HepG2 (cell line): ENCODE measurements at regions not wholly inside any gene's neighbourhood (a gene's known extent, or its start where the extent isn't known, plus 50 kb on each side); places are given as distances from the start of the nearest gene placed in this dataset.

Experiments used
- POLR2A ChIP-seq, 2 experiments: IDR thresholded peaks; 2 replicates each; pipeline ENCODE4 v1.6.1; 2011; ENCODE audit warnings: low read depth in 2 of 2, low read length in 2 of 2, mild to moderate bottlenecking in 1 of 2, moderate library complexity in 1 of 2; ENCODE audit not compliant: insufficient read depth in 1 of 2
- SMC3 ChIP-seq: IDR thresholded peaks from 2 replicates; pipeline ENCODE4 v1.6.1; 2011; ENCODE audit warnings: low read length, improper control_type of control experiment
- WIZ ChIP-seq: sonication (generic); formaldehyde crosslinking; IDR thresholded peaks from 2 replicates; pipeline ENCODE4 v1.5.1; 2020; ENCODE audit warnings: mild to moderate bottlenecking, missing genetic modification reagents
- ZBTB44 ChIP-seq: sonication (generic); formaldehyde crosslinking; IDR thresholded peaks from 2 replicates; pipeline ENCODE4 v1.4.0; 2020; ENCODE audit warnings: missing genetic modification reagents
- ZNF44 ChIP-seq: sonication (generic); formaldehyde crosslinking; IDR thresholded peaks from 2 replicates; pipeline ENCODE4 v1.5.1; 2020; ENCODE audit warnings: mild to moderate bottlenecking, missing genetic modification reagents
- ZNF619 ChIP-seq: sonication (generic); formaldehyde crosslinking; IDR thresholded peaks from 2 replicates; pipeline ENCODE4 v1.4.0; 2020; ENCODE audit warnings: mild to moderate bottlenecking, missing genetic modification reagents
- ZUFSP ChIP-seq: sonication (generic); formaldehyde crosslinking; IDR thresholded peaks from 2 replicates; pipeline ENCODE4 v1.9.0; 2021; ENCODE audit warnings: missing genetic modification reagents, mild to moderate bottlenecking, borderline replicate concordance
- TF ChIP-seq, protein P1 (sequence below): sonication (generic); formaldehyde crosslinking; IDR thresholded peaks from 2 replicates; pipeline ENCODE4 v1.5.0; 2020; ENCODE audit warnings: mild to moderate bottlenecking, missing genetic modification reagents, moderate library complexity
- TF ChIP-seq, protein P2 (sequence below): sonication (generic); formaldehyde crosslinking; IDR thresholded peaks from 2 replicates; pipeline ENCODE4 v1.8.1; 2023; ENCODE audit warnings: missing genetic modification reagents, mild to moderate bottlenecking, borderline replicate concordance

DNA sequence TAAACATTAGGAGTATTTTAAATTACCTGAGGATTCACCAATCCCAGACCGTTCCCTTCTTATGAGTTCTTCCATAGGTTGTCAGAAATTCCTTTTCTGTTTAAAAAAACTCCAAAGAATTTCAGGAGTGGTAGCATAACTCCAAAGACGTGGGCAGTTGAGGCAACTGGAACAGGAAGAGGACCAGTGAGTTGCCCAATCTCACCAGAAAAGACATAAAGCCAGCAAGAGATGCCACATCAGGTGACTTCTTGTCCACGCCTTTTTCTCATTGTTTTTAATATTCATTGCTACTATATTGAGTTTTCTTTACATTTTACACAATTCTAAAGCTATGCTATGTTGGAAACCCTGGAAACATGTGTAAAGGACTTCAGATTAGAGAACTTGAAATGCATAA, 88.1 kb upstream of the JAK1 start:
- TF ChIP-seq, protein P1, sequence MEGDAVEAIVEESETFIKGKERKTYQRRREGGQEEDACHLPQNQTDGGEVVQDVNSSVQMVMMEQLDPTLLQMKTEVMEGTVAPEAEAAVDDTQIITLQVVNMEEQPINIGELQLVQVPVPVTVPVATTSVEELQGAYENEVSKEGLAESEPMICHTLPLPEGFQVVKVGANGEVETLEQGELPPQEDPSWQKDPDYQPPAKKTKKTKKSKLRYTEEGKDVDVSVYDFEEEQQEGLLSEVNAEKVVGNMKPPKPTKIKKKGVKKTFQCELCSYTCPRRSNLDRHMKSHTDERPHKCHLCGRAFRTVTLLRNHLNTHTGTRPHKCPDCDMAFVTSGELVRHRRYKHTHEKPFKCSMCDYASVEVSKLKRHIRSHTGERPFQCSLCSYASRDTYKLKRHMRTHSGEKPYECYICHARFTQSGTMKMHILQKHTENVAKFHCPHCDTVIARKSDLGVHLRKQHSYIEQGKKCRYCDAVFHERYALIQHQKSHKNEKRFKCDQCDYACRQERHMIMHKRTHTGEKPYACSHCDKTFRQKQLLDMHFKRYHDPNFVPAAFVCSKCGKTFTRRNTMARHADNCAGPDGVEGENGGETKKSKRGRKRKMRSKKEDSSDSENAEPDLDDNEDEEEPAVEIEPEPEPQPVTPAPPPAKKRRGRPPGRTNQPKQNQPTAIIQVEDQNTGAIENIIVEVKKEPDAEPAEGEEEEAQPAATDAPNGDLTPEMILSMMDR (CRISPR knock-in tag) = no peak
- TF ChIP-seq, protein P2, sequence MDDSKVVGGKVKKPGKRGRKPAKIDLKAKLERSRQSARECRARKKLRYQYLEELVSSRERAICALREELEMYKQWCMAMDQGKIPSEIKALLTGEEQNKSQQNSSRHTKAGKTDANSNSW = no peak
- no peak for TF ChIP-seq SMC3
- no peak for TF ChIP-seq ZUFSP (CRISPR knock-in tag)
- TF ChIP-seq POLR2A (IDR thresholded peaks at IDR 0.05; ENCODE audit: insufficient read depth in 1 of 2, low read depth in 2 of 2, low read length in 2 of 2) = no peak
- TF ChIP-seq ZNF619 (CRISPR knock-in tag) = no peak
- TF ChIP-seq ZBTB44 = no peak
- no peak for TF ChIP-seq WIZ (CRISPR knock-in tag)
- no peak for TF ChIP-seq ZNF44 (CRISPR knock-in tag)
